OCI-LY3 (cell line): ENCODE measurements at regions not wholly inside any gene's neighbourhood (a gene's known extent, or its start where the extent isn't known, plus 50 kb on each side); places are given as distances from the start of the nearest gene placed in this dataset.

ENCODE experiments used
- EZH2phosphoT487 ChIP-seq: fragments of 200-600 bp; shearing (Covaris generic); IDR thresholded peaks from 2 replicates; pipeline ENCODE4 v1.6.1; 2018; ENCODE audit warnings: antibody characterized with exemption, mixed run types, low read depth
- TF ChIP-seq, protein P1 (sequence below): fragments of 200-600, 300-600 bp; sonication (generic); IDR thresholded peaks from 2 replicates; pipeline ENCODE4 v1.5.1; 2014; ENCODE audit warnings: antibody characterized with exemption, low read length, low read depth

GRCh38 chr3:74049444-74049843 lies 424.7 kb upstream of the PDZRN3 start:
- TF ChIP-seq, protein P1, sequence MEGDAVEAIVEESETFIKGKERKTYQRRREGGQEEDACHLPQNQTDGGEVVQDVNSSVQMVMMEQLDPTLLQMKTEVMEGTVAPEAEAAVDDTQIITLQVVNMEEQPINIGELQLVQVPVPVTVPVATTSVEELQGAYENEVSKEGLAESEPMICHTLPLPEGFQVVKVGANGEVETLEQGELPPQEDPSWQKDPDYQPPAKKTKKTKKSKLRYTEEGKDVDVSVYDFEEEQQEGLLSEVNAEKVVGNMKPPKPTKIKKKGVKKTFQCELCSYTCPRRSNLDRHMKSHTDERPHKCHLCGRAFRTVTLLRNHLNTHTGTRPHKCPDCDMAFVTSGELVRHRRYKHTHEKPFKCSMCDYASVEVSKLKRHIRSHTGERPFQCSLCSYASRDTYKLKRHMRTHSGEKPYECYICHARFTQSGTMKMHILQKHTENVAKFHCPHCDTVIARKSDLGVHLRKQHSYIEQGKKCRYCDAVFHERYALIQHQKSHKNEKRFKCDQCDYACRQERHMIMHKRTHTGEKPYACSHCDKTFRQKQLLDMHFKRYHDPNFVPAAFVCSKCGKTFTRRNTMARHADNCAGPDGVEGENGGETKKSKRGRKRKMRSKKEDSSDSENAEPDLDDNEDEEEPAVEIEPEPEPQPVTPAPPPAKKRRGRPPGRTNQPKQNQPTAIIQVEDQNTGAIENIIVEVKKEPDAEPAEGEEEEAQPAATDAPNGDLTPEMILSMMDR, result no peak
- TF ChIP-seq EZH2phosphoT487, result no peak
